SK-N-SH treated with all-trans-retinoic acid at 6 μM for 48 hours (cell line): ENCODE measurements at regions not wholly inside any gene's neighbourhood (a gene's known extent, or its start where the extent isn't known, plus 50 kb on each side); places are given as distances from the start of the nearest gene placed in this dataset.

Source experiments
- ATAC-seq: fragments of 200-7000 bp; cut with Tn5 transposase; 3 replicates; pipeline ENCODE4 v1.9.1; 2020; ENCODE audit warnings: mild to moderate bottlenecking, moderate library complexity
- ARNTL ChIP-seq: fragments of 450-650 bp; formaldehyde crosslinking; IDR thresholded peaks from 2 replicates; pipeline ENCODE4 v1.5.0; 2020; ENCODE audit warnings: low read depth, mild to moderate bottlenecking, moderate library complexity, borderline replicate concordance
- BACH2 ChIP-seq: fragments of 250-450 bp; sonication (Bioruptor Pico); IDR thresholded peaks from 2 replicates; pipeline ENCODE4 v1.9.0; 2021; ENCODE audit warnings: mild to moderate bottlenecking, borderline replicate concordance
- CREB5 ChIP-seq: fragments of 250-450 bp; sonication (Bioruptor Pico); IDR thresholded peaks from 2 replicates; pipeline ENCODE4 v1.5.1; 2020; ENCODE audit warnings: low read depth, mild to moderate bottlenecking, moderate library complexity
- CSDC2 ChIP-seq: fragments of 250-450 bp; sonication (Bioruptor Pico); IDR thresholded peaks from 2 replicates; pipeline ENCODE4 v1.5.0; 2020; ENCODE audit warnings: mild to moderate bottlenecking, moderate library complexity
- ESRRG ChIP-seq: fragments of 250-450 bp; sonication (Bioruptor Pico); IDR thresholded peaks from 2 replicates; pipeline ENCODE4 v1.6.1; 2021; ENCODE audit warnings: mild to moderate bottlenecking
- GLIS3 ChIP-seq: fragments of 250-450 bp; sonication (Bioruptor Pico); IDR thresholded peaks from 2 replicates; pipeline ENCODE4 v1.5.0; 2020; ENCODE audit warnings: mild to moderate bottlenecking, moderate library complexity
- ISL1 ChIP-seq: fragments of 250-450 bp; sonication (Bioruptor Pico); IDR thresholded peaks from 2 replicates; pipeline ENCODE4 v2.1.2; 2022; ENCODE audit warnings: mild to moderate bottlenecking, moderate library complexity
- OSR1 ChIP-seq: fragments of 250-450 bp; sonication (Bioruptor Pico); IDR thresholded peaks from 2 replicates; pipeline ENCODE4 v1.8.0; 2022; ENCODE audit warnings: moderate library complexity, mild to moderate bottlenecking, inconsistent platforms
- PATZ1 ChIP-seq: fragments of 250-450 bp; sonication (Bioruptor Pico); IDR thresholded peaks from 2 replicates; pipeline ENCODE4 v1.8.0; 2020; ENCODE audit warnings: mild to moderate bottlenecking, moderate library complexity, borderline replicate concordance
- POU6F1 ChIP-seq: fragments of 250-450 bp; sonication (Bioruptor Pico); IDR thresholded peaks from 2 replicates; pipeline ENCODE4 v1.8.0; 2021; ENCODE audit warnings: low read depth, mild to moderate bottlenecking, moderate library complexity, borderline replicate concordance
- PPARA ChIP-seq: fragments of 250-450 bp; sonication (Bioruptor Pico); IDR thresholded peaks from 2 replicates; pipeline ENCODE4 v1.5.0; 2020; ENCODE audit warnings: mild to moderate bottlenecking, borderline replicate concordance
- SNAI2 ChIP-seq: fragments of 250-450 bp; sonication (Bioruptor Pico); IDR thresholded peaks from 2 replicates; pipeline ENCODE4 v1.5.0; 2020; ENCODE audit warnings: mild to moderate bottlenecking, moderate library complexity
- TCF4 ChIP-seq: fragments of 250-450 bp; sonication (Bioruptor Pico); IDR thresholded peaks from 2 replicates; pipeline ENCODE4 v1.8.0; 2021; ENCODE audit warnings: mild to moderate bottlenecking, moderate library complexity, borderline replicate concordance
- TSHZ2 ChIP-seq: fragments of 250-450 bp; sonication (Bioruptor Pico); IDR thresholded peaks from 2 replicates; pipeline ENCODE4 v1.5.0; 2020; ENCODE audit warnings: mild to moderate bottlenecking, moderate library complexity
- ZC3H10 ChIP-seq: fragments of 250-450 bp; sonication (Bioruptor Pico); IDR thresholded peaks from 2 replicates; pipeline ENCODE4 v1.5.1; 2021; ENCODE audit warnings: mild to moderate bottlenecking, moderate library complexity
- ZNF565 ChIP-seq: fragments of 450-650 bp; formaldehyde crosslinking; conservative IDR thresholded peaks from 2 replicates; pipeline ENCODE4 v1.5.0; 2020; ENCODE audit warnings: low read depth, mild to moderate bottlenecking, moderate library complexity
- ZNF70 ChIP-seq: fragments of 450-650 bp; formaldehyde crosslinking; IDR thresholded peaks from 2 replicates; pipeline ENCODE4 v1.5.0; 2020; ENCODE audit warnings: mild to moderate bottlenecking, moderate library complexity
- ZNF8 ChIP-seq: fragments of 450-650 bp; formaldehyde crosslinking; IDR thresholded peaks from 2 replicates; pipeline ENCODE4 v1.5.0; 2020; ENCODE audit warnings: mild to moderate bottlenecking, moderate library complexity

- no peak for ATAC-seq
- no peak for TF ChIP-seq PPARA (CRISPR knock-in tag)
- TF ChIP-seq POU6F1 (CRISPR knock-in tag) = no peak
- no peak for TF ChIP-seq OSR1 (CRISPR knock-in tag)
- TF ChIP-seq ARNTL (CRISPR knock-in tag) = no peak
- TF ChIP-seq ZNF70 (CRISPR knock-in tag) = no peak
- TF ChIP-seq TSHZ2 (CRISPR knock-in tag) = no peak
- TF ChIP-seq PATZ1 = no peak
- TF ChIP-seq BACH2 (CRISPR knock-in tag) = no peak
Measured at GRCh38 chr2:36002941-36003340, 352.6 kb upstream of the CRIM1 start.

GRCh38 chr2:35997488-35997887 lies 358.1 kb upstream of the CRIM1 start:
- no peak for ATAC-seq
- TF ChIP-seq CREB5 (CRISPR knock-in tag) = no peak
- TF ChIP-seq BACH2 (CRISPR knock-in tag) = no peak
- no peak for TF ChIP-seq ZNF8 (CRISPR knock-in tag)
- no peak for TF ChIP-seq ESRRG
- TF ChIP-seq TCF4 = no peak
- TF ChIP-seq ISL1 (CRISPR knock-in tag) = no peak
- no peak for TF ChIP-seq PPARA (CRISPR knock-in tag)
- TF ChIP-seq SNAI2 (CRISPR knock-in tag) = no peak
- no peak for TF ChIP-seq POU6F1 (CRISPR knock-in tag)
- no peak for TF ChIP-seq ZC3H10
- TF ChIP-seq TSHZ2 (CRISPR knock-in tag) = no peak
- TF ChIP-seq GLIS3 = no peak
- TF ChIP-seq ZNF565 (CRISPR knock-in tag) = no peak
- TF ChIP-seq CSDC2 (CRISPR knock-in tag) = no peak
- no peak for TF ChIP-seq PATZ1
